Activated CD4-positive, alpha-beta memory T cell treated with anti-CD3 and anti-CD28 coated beads, Interleukin-2, amount 10 ng/mL, durations not matched to agents 7 days and 5 days (primary cell): ENCODE measurements at regions not wholly inside any gene's neighbourhood (a gene's known extent, or its start where the extent isn't known, plus 50 kb on each side); places are given as distances from the start of the nearest gene placed in this dataset.

ENCODE experiments used
- CTCF ChIA-PET: fragments of 350-600 bp; sonication (Branson Sonifier 250); formaldehyde crosslinking; loops from one replicate; lab custom pipeline; 2021; ENCODE audit warnings: antibody characterized with exemption, inconsistent platforms; lab: Charles Lee
- POLR2A ChIA-PET: fragments of 350-600 bp; sonication (Branson Sonifier 250); formaldehyde crosslinking; loops from one replicate; lab custom pipeline; 2021; ENCODE audit warnings: antibody characterized with exemption; lab: Charles Lee
- DNase-seq: peaks from one replicate; pipeline ENCODE4 v3.0.0-alpha.2; 2020
- H3K27ac Mint-ChIP-seq: one replicate; pipeline ENCODE4 v1.8.0; 2021; ENCODE audit warnings: mild to moderate bottlenecking, mixed read lengths
- H3K27me3 Mint-ChIP-seq: one replicate; pipeline ENCODE4 v1.8.0; 2021; ENCODE audit warnings: mixed read lengths
- H3K36me3 Mint-ChIP-seq: one replicate; pipeline ENCODE4 v1.8.0; 2021; ENCODE audit warnings: low read depth, mixed read lengths
- H3K4me1 Mint-ChIP-seq: one replicate; pipeline ENCODE4 v1.8.0; 2021; ENCODE audit warnings: mixed read lengths
- H3K4me3 Mint-ChIP-seq: one replicate; pipeline ENCODE4 v1.8.0; 2021; ENCODE audit warnings: mild to moderate bottlenecking, mixed read lengths
- H3K9me3 Mint-ChIP-seq: one replicate; pipeline ENCODE4 v1.8.0; 2021; ENCODE audit warnings: mixed read lengths

DNA sequence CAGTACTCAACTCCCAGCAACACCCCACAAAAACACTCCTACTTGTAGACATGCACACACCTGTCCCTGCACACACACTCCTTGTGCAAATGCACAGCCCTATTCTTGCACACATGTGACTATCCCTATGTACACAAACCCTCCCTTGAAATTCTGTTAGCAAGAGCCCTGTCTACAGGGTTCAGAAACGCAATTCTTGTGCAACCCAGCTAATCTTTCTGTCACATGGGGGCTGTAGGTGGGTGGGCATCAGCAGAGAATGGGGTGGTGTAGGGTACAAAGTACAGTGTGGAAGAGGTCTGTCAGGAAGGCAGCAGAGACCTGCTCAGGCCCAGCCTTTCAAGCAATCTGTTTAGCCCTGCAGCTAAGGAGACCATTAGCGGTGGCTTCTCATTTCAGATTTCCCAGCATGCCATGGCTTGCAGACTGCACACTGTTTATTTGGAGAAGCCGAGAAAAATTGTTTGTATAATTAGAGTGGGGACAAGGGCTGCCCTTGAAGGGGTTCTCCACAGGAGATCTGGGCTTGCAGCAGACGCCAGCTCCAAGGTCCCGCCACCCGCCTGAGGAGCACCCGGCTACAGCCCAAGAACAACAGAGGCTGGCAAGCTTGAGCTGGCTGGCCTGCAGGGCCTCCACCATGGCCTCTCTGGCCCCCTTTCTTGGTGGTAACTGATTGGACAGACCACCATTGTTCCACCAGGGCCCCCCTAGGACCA is 144.0 kb upstream of the PJA1 start:
- Mint-ChIP-seq H3K27me3 (no peaks in the 10 kb centered on the region), H3K27ac (no peak overlapping the region), H3K9me3 (no peaks in the 10 kb centered on the region), H3K4me1 (no peaks in the 10 kb centered on the region), H3K36me3 (no peaks in the 10 kb centered on the region), H3K4me3 (no peak overlapping the region)
- DNase-seq, result no peak
- POLR2A ChIA-PET, result no interaction called here
- CTCF ChIA-PET, result no interaction called here

DNA sequence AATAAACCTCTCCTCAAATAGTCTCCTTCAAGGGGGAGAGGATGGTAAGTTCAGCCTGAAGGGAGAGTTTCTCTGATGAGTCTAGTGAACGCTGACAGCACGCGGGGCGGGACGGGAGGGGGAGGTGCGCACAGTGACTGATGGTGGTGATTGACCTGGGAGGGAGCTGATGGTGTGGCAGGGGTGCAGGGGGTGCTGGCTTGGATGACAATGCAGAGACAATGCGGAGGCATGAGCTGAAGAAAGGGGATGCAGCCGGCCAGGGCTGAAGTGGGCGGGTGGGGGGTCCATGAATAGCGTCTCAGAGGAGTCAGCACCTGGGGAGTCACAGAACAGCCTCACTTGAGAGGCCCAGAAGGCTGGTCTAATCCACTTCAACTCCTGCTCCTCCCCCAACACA is 142.5 kb upstream of the PJA1 start:
- DNase-seq, result no peak
- Mint-ChIP-seq H3K4me3 (no peak overlapping the region), H3K4me1 (no peaks in the 10 kb centered on the region), H3K27ac (no peak overlapping the region), H3K27me3 (no peaks in the 10 kb centered on the region), H3K36me3 (no peaks in the 10 kb centered on the region), H3K9me3 (no peaks in the 10 kb centered on the region)
- POLR2A ChIA-PET, result no interaction called here
- CTCF ChIA-PET, result no interaction called here

DNA sequence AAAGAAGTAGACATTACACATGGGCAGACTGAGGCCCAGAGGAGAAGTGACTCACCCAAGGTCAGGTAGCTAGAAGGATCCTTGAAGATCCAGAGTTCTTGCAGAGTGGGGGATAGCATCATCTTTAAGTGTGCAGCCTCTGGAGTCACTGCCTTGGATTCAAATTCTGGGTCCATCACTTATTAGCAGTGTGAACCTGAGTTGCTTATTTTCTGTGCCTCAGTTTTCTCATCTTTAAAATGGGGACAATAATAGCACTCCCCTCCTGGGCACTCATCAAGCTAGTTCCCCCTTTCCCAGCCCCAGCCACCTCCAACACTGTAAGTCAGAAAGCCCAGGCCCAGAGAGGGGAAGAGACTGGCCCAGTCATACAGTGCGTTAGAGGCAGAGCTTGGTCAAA is 141.8 kb upstream of the PJA1 start:
- Mint-ChIP-seq H3K36me3 (no peaks in the 10 kb centered on the region), H3K9me3 (no peaks in the 10 kb centered on the region), H3K27me3 (no peaks in the 10 kb centered on the region), H3K27ac (no peak overlapping the region), H3K4me1 (no peaks in the 10 kb centered on the region), H3K4me3 (no peak overlapping the region)
- ChIA-PET POLR2A (no interaction called here), CTCF (no interaction called here)
- no peak for DNase-seq

DNA sequence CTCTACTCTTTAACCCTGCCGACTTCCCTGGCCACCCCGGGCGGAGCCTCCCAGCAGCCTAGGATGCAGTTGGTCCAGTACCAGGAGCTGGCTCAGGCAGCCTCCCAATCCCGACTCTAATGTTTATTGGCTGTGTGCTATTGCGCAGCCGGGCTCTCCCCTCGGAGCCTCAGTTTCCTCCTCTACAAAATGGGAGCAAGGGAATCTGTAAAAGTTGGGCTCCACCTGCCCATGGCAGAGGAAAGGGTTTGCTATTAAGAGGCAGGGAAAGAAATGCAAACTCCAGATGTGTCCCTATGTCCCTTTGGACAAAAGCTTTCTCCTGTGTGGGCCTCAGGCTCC is 140.8 kb upstream of the PJA1 start:
- Mint-ChIP-seq H3K4me1 (no peaks in the 10 kb centered on the region), H3K4me3 (no peak overlapping the region), H3K9me3 (no peaks in the 10 kb centered on the region), H3K27ac (no peak overlapping the region), H3K36me3 (no peaks in the 10 kb centered on the region), H3K27me3 (no peaks in the 10 kb centered on the region)
- DNase-seq, result no peak
- CTCF ChIA-PET, result no interaction called here
- POLR2A ChIA-PET, result no interaction called here

DNA sequence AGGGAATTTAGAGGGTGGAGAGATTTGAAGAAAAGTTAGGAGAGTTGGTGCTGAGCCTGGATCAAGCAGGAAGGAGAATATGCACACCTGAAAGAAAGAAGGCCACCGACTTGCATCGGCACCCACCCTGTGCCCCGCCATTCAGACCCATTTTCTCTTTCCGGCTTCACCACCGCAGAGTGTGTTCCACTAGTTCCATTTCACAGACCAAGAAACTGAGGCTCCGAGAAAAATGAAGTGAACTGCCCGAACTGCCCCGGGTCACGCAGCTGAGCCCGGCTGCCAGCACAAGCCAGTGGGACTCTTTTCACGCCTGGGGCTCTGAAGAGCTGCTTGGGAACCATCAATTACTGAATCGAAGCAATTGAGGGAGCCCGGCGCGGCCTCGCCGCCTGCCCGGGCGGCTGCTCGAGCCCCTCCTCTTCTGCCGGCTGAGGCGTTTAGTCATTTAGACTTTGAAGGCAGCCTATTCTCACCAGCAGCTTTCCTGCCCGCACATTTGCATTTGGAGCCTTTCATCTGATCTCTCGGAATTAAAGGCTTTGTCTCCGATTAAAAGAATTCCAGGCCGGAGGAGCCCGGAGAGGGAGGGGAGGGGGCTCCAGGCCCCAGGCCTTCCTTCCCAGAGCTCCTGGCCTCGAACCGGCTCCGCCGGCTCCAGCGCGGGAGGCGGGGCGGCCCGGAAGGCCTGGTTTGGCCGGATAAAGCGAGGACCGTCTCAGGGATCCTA is 140.2 kb upstream of the PJA1 start:
- no peaks in the 10 kb centered on the region for H3K27me3 Mint-ChIP-seq
- H3K36me3 Mint-ChIP-seq, result no peaks in the 10 kb centered on the region
- H3K27ac Mint-ChIP-seq, result no peak overlapping the region
- ChIA-PET CTCF (no interaction called here), POLR2A (no interaction called here)
- H3K4me1 Mint-ChIP-seq, result no peaks in the 10 kb centered on the region
- no peaks in the 10 kb centered on the region for H3K9me3 Mint-ChIP-seq
- DNase-seq, result no peak
- no peak overlapping the region for H3K4me3 Mint-ChIP-seq

DNA sequence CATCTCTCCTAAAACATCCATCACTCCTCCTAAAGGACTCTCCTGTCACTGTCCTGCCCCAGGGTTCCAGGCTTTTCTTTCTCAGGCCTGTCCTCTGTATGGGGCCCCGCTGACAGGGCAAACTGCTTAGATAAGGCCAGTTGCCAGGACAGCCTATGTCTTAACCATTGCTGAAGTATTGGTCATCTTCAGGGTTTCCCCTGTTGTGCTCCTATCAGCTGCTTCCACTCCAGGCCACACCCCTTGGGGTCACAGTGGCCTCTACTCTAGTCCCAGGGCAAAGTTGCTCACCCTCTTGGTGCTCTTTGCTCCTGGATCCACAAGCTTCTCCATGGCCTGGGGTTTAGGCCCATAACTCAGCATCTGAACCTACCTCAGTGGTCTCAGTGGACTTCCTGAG is 138.0 kb upstream of the PJA1 start:
- ChIA-PET CTCF (no interaction called here), POLR2A (no interaction called here)
- no peaks in the 10 kb centered on the region for H3K36me3 Mint-ChIP-seq
- H3K4me1 Mint-ChIP-seq, result no peaks in the 10 kb centered on the region
- no peak overlapping the region for H3K4me3 Mint-ChIP-seq
- no peak overlapping the region for H3K27ac Mint-ChIP-seq
- no peaks in the 10 kb centered on the region for H3K27me3 Mint-ChIP-seq
- no peaks in the 10 kb centered on the region for H3K9me3 Mint-ChIP-seq
- no peak for DNase-seq

DNA sequence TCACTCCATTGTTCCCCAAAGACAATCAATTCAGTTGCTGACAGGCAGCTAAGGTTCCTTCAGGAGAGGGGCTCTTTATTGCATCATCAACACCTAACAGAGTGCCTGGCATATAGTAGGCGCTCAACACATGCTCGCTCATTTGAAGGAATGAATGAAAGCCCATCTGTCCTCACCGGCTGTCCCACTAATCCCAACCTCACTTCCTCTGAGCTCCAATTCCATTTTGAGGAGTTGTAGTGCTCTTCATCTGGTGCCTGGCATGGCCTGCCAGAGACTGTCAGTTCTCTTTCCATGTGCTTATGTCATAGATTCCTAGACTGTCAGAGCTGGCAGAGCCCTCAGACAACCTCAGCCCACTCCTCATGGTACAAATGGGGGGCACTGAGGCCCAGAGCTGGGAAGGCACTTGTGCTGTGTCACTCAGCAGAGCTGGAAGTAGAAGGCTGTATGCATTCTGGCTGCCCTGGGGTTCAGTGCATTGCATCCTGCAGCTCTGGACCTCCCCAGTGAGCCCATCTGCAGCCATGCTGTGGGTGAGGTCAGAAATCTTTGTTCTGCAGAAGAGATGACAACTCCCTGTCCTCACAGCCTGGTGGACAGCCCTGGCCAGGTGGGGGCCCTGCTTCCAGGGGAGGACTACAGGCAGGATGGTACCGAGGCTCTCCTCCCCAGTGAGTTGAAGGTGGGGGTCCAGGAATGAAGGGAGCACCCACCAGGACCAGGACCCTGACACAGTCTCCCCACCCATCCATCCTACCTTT is 134.9 kb upstream of the PJA1 start:
- CTCF ChIA-PET, result no interaction called here
- DNase-seq, result no peak
- H3K4me1 Mint-ChIP-seq, result no peaks in the 10 kb centered on the region
- POLR2A ChIA-PET, result no interaction called here
- no peaks in the 10 kb centered on the region for H3K36me3 Mint-ChIP-seq
- no peaks in the 10 kb centered on the region for H3K9me3 Mint-ChIP-seq
- no peaks in the 10 kb centered on the region for H3K27me3 Mint-ChIP-seq
- H3K27ac Mint-ChIP-seq, result no peak overlapping the region
- H3K4me3 Mint-ChIP-seq, result no peak overlapping the region

DNA sequence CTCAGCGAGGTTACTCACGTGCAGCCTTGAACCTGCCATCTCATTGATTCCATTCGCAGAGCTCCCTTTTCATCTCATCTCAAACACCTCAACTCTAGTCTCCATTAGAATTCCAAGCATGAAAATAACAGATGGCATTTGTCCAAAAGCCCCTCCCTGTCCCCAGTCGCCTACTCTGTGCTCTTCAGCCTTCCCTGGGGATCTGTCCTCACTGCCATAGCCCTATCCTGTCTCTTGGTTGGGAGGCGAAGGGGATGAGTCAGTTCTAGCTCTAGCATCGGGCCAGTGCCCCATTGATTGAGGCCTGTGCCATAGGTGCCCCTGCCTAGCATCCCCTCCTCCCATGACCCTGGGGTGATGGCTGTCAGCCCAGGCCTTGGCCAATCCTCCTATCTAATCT is 134.0 kb upstream of the PJA1 start:
- Mint-ChIP-seq H3K36me3 (no peaks in the 10 kb centered on the region), H3K4me1 (no peaks in the 10 kb centered on the region), H3K27me3 (no peaks in the 10 kb centered on the region), H3K27ac (no peak overlapping the region), H3K4me3 (no peak overlapping the region), H3K9me3 (no peaks in the 10 kb centered on the region)
- no peak for DNase-seq
- CTCF ChIA-PET, result no interaction called here
- POLR2A ChIA-PET, result no interaction called here

DNA sequence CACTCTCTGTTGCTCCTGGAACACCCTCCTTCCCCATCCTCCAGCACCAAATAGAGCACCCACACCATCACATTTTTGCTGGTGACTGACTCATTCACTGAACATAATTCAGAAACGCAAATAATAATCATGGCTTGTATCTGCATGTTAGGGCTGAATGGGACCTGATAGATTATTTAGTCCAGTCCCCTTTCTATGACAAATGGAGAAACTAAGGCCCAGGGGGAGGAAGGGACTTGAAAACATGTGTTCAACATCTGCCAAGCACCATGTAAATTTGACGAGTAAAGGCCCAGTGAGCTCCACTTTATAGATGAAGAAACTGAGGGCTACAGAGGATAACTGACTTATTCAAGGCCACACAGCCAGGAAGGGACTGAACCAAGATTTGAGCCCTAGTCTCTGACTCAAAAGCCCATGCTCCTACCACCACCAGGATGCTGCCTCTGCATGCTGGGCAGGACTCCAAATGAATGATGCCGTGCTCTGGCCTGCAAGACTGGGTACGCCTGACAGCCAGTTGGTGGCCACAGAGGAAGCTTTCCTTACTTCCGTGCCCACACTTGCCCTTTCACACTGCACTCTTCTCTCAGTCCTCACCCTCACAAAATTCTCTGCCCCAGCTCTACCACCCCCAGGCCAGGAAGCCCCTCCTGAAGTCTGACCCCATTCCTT is 133.3 kb upstream of the PJA1 start:
- ChIA-PET CTCF (no interaction called here), POLR2A (no interaction called here)
- H3K27ac Mint-ChIP-seq, result no peak overlapping the region
- no peak for DNase-seq
- H3K27me3 Mint-ChIP-seq, result no peaks in the 10 kb centered on the region
- no peaks in the 10 kb centered on the region for H3K9me3 Mint-ChIP-seq
- H3K36me3 Mint-ChIP-seq, result no peaks in the 10 kb centered on the region
- no peaks in the 10 kb centered on the region for H3K4me1 Mint-ChIP-seq
- H3K4me3 Mint-ChIP-seq, result no peak overlapping the region

DNA sequence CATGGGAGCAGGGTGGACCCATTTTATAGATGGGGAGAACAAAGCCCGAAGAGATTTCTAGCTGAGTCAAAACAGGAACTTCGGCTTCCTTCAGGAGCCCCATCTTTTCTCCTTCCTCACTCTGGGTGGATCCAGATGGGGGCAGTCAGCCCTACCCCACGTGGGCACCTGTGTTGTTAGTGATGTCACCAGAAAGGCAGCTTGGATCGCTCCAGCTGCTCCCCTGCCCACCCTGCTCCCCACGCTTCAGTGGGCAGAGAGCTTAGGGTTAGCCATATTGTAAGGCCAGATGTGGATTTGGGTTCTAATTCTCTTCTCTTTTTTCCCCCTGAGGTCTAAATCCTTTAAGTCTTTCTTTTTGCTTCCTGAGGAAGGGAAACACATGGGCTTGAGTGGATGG is 132.3 kb upstream of the PJA1 start:
- no peak for DNase-seq
- H3K27ac Mint-ChIP-seq, result no peak overlapping the region
- no peaks in the 10 kb centered on the region for H3K36me3 Mint-ChIP-seq
- POLR2A ChIA-PET, result no interaction called here
- H3K27me3 Mint-ChIP-seq, result no peaks in the 10 kb centered on the region
- CTCF ChIA-PET, result interaction anchor here (0.6 kb wide), 1 partner anchor 9 kb away, joined by 3 read pairs; no protein-coding TSS in a partner anchor
- no peaks in the 10 kb centered on the region for H3K9me3 Mint-ChIP-seq
- H3K4me3 Mint-ChIP-seq, result no peak overlapping the region
- no peaks in the 10 kb centered on the region for H3K4me1 Mint-ChIP-seq

DNA sequence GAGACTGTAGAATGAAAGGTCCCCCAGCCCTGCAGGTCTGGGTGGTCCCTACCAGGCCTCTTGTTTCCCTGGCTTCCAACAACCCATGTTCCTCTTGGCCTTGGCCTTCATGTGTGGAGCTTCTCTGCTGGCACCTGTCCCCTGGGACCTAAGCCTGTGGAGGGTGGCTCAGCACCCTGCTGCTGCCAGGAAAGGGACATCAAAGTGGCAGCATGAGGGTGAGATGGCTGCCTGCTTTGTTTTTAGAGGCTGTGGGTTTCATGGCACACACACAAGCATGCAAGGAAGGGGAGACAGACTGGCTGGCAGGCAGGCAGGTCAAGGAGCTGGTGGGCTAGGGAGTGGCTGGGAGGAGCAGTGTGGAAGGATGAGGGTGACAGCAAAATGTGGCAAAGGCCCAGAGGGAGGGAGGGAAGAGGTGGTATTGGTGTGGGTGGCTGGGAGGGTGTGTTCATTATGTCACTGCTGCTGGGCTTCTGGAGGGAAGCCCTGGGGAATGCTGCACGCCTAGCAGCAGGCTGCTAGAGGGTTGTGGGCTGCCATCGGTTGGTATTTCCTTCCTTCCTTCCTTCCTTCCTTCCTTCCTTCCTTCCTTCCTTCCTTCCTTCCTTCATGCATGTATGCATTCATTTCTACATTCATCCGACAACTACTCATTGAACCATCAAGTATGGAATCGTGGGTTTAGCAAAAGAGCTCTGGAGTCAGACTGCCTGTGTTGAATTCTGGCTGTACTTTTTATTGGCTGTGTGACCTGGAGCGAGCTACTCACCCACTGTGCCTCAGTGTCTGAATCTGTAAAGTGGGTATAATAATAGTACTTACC is 128.7 kb upstream of the PJA1 start:
- H3K27me3 Mint-ChIP-seq, result no peaks in the 10 kb centered on the region
- no peak for DNase-seq
- no peak overlapping the region for H3K4me3 Mint-ChIP-seq
- no peak overlapping the region for H3K27ac Mint-ChIP-seq
- no peaks in the 10 kb centered on the region for H3K9me3 Mint-ChIP-seq
- CTCF ChIA-PET, result no interaction called here
- POLR2A ChIA-PET, result no interaction called here
- no peaks in the 10 kb centered on the region for H3K4me1 Mint-ChIP-seq
- no peaks in the 10 kb centered on the region for H3K36me3 Mint-ChIP-seq

DNA sequence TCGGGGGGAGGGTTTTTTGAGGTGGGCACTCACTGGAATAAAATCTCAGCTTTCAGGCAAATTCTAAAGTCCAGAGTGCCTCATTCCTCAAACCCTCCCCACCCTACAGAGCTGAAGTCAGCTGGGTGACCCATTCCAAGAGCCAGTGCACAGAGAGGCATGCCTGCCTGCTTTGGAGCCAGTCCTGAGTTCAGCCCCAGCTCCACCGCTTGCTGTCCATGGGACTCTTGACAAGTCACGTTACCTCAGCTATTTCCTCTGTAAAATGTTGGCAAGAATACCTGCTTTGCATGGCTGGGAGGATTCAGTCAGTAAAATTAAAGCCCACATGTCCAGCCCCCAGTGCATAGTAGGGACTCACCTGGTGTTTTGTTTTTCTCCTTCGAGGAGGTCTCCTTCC is 125.9 kb upstream of the PJA1 start:
- Mint-ChIP-seq H3K4me1 (no peaks in the 10 kb centered on the region), H3K9me3 (no peaks in the 10 kb centered on the region), H3K4me3 (no peak overlapping the region), H3K27me3 (no peaks in the 10 kb centered on the region), H3K36me3 (no peaks in the 10 kb centered on the region), H3K27ac (no peak overlapping the region)
- DNase-seq, result no peak
- ChIA-PET POLR2A (no interaction called here), CTCF (interaction anchor here (0.9 kb wide), 1 partner anchor 558 kb away, joined by 3 read pairs; no protein-coding TSS in a partner anchor)
